Epithelial cell of esophagus (primary cell): ENCODE measurements at regions not wholly inside any gene's neighbourhood (a gene's known extent, or its start where the extent isn't known, plus 50 kb on each side); places are given as distances from the start of the nearest gene placed in this dataset.
"Not testable (repeated sequence)": the region's sequence is repeated elsewhere in the genome, so short reads cannot be mapped to it uniquely, and the experiment has no call there.

Source experiments
- DNase-seq: peaks from one replicate; pipeline ENCODE4 v3.0.0; 2010; ENCODE audit warnings: low read depth
- H3K4me3 ChIP-seq: 2 replicates; pipeline ENCODE4 v1.5.1; 2011; ENCODE audit warnings: mild to moderate bottlenecking, low read length, control low read depth
- TF ChIP-seq, protein P1 (sequence below): IDR thresholded peaks from 2 replicates; pipeline ENCODE4 v1.5.1; 2011; ENCODE audit warnings: low read depth, mild to moderate bottlenecking, low read length, control low read depth, inconsistent platforms; ENCODE audit not compliant: insufficient read depth; ENCODE audit errors: missing control alignments

DNA sequence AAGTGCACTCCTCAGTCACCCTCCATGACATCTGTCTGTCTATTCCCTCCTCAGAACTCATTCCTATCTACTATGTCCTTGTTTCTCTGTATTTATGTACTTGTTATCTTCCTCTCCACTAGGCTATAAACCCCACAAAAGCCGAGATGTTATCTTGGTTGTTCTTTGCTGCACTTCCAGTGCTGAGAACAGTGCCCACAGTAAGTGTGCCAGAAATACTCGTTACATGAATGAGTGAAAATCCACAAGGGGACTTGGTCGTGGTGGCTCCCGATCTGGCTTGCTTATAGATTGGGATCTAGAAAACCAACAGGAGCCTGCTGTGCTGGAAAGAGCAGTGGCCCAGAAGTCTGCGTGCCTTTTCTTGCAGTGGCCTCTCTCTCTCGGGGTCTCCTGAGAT is 111.9 kb upstream of the PRMT8 start:
- no peak for DNase-seq
- TF ChIP-seq, protein P1, sequence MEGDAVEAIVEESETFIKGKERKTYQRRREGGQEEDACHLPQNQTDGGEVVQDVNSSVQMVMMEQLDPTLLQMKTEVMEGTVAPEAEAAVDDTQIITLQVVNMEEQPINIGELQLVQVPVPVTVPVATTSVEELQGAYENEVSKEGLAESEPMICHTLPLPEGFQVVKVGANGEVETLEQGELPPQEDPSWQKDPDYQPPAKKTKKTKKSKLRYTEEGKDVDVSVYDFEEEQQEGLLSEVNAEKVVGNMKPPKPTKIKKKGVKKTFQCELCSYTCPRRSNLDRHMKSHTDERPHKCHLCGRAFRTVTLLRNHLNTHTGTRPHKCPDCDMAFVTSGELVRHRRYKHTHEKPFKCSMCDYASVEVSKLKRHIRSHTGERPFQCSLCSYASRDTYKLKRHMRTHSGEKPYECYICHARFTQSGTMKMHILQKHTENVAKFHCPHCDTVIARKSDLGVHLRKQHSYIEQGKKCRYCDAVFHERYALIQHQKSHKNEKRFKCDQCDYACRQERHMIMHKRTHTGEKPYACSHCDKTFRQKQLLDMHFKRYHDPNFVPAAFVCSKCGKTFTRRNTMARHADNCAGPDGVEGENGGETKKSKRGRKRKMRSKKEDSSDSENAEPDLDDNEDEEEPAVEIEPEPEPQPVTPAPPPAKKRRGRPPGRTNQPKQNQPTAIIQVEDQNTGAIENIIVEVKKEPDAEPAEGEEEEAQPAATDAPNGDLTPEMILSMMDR: no peak
- H3K4me3 ChIP-seq: no peak overlapping the region

DNA sequence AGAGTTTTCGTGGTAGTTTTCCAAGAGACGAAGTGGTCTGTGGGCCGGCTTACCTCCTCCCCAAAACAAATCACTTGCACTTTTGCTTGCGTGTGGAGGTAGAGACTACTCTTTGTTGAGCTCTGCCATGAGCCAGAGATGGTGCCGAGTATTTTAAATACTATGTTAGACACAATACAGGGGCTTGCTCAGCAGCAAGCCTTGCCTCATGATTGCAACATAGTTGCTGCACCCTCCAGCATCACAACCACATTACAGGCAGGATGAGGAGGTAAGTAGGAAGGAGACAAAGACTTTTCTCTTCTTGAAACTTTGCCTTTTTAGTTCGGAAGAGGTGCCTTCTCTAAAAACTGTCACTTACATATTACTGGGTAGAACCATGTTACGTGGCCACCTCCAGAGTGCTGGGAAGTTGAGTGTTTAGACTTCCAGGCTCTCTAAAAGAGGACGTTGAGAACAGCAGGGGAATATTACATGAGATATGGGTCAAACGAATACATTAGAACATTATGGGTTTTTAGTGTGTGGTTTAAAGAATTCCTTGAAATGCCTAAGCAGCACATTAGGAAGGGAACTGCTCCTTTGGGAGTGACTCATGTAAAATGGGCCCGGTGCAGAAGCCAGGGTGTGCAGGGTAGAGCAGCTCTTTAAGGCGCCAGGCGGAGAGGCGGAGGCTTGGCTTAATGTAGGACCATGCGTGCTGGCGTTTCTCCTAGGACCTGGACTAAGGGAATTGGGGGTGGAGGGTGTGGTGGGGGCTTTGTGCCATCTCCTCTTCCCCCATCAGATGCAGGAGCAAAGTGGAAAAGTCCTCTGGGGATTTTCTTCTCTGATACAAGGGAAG is 110.6 kb upstream of the PRMT8 start:
- peak; percentile 34 for DNase-seq
- TF ChIP-seq, protein P1: no peak
- H3K4me3 ChIP-seq: no peak overlapping the region

DNA sequence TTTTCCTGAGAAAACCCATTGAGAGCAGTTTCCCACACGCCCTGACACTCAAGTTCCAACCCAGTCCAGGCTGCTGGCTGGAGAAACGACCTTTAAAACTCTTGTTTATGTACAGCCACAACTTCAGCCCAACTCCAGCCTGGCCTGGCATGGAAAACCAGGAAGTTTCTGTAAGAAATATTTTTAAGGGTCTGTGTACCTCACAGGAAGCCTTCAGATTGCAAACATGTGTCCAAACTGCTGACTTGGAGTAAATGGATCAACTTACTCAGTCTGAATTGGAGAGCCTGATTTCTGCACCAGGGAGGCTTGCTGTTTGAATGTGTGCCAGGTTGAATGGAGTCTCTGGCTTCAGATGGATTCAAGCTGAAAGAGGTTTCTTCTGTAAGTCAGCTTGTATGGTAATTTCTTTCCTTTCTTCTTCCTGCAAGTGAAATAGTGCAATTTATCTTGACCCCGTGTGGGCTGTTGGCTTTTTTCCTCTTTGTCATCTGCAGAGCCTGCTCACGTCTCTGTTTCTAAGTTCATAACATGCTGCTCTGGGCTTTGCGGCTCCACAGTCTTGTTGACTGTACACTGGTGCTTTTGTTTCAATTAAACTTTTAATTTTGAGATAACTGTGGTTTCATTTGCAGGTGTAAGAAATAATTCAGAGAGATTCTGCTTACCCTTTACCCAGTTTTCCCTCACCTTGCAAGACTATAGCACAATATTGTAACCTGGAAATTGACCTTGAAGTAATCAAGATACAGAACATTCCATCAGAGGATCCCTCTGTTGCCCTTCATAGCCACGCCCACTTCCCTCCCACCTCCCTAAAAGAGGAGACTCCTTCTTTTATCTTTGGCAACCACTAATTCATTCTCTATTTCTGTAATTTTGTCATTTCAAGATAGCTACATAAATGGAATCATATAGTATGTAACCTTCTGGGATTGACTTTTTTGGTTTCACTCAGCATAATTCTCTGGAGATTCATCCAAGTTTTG is 109.7 kb upstream of the PRMT8 start:
- H3K4me3 ChIP-seq: no peak overlapping the region
- no peak for DNase-seq
- TF ChIP-seq, protein P1: no peak

DNA sequence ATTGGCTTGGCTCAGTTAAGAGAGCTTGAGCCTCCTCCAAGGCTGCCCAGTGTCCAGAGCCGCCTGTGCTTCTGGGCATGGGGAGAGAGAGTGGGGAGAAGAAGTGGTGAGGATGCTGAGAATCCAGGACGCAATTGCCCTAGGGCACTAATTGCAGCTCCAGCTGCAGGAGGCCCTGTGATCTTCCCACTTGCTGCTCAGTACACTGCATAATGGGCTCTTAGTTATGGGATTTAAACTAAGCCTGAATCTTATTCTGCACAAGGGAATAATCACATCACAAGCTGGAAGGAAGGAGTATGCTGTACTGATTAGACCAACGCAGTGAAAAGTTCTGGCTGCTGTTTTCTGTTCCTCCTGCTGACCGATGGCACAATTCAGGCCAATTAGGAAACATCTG is 101.0 kb upstream of the PRMT8 start:
- DNase-seq: no peak
- TF ChIP-seq, protein P1: no peak
- H3K4me3 ChIP-seq: no peak overlapping the region

DNA sequence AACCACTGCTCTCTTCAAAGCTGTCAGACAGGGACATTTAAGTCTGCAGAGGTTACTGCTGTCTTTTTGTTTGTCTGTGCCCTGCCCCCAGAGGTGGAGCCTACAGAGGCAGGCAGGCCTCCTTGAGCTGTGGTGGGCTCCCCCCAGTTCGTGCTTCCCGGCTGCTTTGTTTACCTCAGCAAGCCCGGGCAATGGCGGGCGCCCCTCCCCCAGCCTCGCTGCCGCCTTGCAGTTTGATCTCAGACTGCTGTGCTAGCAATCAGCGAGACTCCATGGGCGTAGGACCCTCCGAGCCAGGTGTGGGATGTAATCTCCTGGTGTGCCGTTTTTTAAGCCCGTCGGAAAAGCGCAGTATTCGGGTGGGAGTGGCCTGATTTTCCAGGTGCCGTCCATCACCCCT is 93.4 kb upstream of the PRMT8 start:
- not testable (repeated sequence) for DNase-seq, H3K4me3 ChIP-seq

DNA sequence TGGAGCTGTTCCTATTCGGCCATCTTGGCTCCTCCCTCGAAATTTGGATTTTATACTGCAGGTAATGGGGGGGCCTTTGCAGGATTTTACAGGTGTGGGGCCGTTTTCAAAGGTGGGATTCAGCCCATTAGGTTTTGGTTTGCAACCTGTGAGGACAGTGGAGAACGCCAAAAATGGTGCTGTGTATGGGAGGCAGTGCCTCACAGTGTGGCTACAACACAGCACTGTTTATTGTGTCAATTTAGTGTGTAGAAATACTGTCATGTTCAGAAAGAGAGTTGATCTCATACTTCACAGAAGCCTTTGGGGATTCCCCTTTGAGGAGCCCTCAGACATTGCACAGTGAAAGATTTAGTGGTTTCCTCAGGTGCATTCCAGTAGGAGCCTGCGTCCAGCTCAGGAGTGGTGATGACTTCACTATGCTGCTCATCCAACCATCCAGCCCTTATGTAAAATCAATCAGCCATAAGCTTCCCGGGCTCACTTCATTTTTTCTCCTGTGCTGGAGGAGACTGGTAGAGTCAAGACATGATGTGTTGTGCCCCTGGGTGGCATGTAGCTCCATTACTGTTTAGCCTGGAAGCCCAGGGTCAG is 92.7 kb upstream of the PRMT8 start:
- H3K4me3 ChIP-seq: no peak overlapping the region
- TF ChIP-seq, protein P1: no peak
- DNase-seq: peak; percentile 22

DNA sequence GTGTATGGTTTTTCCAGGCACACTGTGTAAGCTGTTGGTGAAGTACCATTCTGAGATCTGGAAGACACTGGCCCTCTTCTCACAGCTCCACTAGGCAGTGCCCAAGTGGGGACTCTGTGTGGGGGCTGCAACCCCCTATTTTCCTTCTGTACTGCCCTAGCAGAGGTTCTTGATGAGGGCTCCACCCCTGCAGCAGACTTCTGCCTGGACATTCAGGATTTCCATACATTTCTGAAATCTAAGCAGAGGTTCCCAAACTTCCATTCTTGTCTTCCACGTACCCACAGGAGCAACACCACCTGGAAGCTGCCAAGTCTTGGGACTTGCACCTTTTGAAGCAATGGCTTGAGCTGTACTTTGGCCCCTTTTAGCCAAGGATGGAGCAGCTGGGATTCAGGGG is 85.2 kb upstream of the PRMT8 start:
- no peak overlapping the region for H3K4me3 ChIP-seq
- DNase-seq: no peak
- TF ChIP-seq, protein P1: no peak
